ENCODE measurements at regions not wholly inside any gene's neighbourhood (a gene's known extent, or its start where the extent isn't known, plus 50 kb on each side); places are given as distances from the start of the nearest gene placed in this dataset.

DNA sequence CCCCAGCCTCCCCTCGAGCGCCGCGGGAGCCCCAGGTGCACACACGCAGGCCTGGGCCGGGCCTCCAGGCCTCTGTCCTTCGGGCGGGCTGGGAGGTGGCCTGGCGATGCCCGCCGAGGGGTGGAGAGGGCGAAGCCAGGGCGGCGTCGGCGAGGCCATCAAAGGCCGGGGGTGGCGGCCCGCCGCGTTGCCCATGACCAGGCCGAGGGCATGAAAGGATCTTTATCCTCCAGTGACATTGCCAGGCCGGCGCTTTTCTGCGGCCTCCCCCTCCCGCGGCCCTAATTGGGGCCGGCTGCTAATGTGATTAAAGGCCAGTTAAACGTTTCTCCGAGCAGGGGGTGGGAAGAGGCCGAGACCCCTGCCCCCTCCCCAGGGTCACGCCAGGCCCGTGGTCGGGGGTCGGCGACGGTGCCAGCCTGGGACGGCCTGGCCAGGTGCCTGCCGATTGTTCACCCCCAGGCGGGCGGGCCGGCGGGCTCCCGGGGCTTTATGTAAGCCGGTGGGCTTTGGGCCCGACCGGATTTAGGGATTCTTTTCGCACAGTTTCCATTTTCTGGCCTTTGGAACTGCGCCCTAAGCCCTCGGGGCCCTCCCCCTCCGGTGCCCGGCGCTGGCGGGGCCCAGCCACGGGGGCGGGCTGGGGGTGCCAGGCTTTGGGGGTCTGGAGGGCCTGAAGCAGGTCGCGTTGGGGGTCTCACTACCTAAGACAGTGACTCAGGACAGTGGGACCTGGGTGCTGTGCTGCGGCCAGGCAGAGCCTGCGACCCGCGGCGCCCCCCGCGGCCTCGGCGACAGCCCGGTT, 103.2 kb upstream of the DIO3 start:
- TF ChIP-seq, protein P1, sequence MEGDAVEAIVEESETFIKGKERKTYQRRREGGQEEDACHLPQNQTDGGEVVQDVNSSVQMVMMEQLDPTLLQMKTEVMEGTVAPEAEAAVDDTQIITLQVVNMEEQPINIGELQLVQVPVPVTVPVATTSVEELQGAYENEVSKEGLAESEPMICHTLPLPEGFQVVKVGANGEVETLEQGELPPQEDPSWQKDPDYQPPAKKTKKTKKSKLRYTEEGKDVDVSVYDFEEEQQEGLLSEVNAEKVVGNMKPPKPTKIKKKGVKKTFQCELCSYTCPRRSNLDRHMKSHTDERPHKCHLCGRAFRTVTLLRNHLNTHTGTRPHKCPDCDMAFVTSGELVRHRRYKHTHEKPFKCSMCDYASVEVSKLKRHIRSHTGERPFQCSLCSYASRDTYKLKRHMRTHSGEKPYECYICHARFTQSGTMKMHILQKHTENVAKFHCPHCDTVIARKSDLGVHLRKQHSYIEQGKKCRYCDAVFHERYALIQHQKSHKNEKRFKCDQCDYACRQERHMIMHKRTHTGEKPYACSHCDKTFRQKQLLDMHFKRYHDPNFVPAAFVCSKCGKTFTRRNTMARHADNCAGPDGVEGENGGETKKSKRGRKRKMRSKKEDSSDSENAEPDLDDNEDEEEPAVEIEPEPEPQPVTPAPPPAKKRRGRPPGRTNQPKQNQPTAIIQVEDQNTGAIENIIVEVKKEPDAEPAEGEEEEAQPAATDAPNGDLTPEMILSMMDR (IDR thresholded peaks at IDR 0.05), result no peak
- no peak for TF ChIP-seq ZFX (IDR thresholded peaks at IDR 0.05; ENCODE audit: borderline replicate concordance)

Measured in 22Rv1 (cell line).